ENCODE measurements at regions not wholly inside any gene's neighbourhood (a gene's known extent, or its start where the extent isn't known, plus 50 kb on each side); places are given as distances from the start of the nearest gene placed in this dataset.
"Not testable (repeated sequence)": the region's sequence is repeated elsewhere in the genome, so short reads cannot be mapped to it uniquely, and the experiment has no call there.

DNA sequence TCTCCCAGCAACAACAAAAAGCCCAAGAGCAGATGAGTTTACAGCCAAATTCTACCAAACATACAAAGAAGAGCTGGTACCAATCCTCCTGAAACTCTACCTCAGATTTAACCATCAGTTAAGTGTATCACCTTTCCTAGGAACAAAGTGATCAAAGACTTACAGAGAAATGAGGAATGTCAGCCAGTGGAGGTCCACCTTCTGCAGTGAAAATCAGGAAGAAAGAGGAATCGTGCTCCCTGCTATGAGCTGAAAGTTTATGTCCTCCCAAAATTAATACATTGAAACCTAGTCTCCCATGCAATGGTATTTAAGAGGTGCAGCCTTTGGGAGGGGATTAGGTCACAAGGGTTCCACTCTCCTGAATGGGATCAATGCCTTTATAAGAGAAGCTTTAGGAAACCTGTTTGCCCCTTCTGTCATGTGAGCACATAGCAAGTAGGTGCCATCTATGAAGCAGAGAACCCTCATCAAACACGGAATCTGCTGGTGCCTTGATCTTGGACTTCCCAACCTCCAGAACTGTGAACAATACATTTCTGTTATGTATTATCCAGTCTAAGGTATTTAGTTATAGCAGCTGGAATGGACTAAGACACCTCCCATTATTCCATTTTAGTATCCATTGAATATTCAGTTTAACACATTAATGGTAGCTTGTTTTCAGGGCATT is 139.0 kb upstream of the FZD8 start:
- DNase-seq (no peak), ATAC-seq (no peak)
- Histone ChIP-seq H3K36me3 (ENCODE audit: control insufficient read depth, insufficient read depth, low read length) (no peaks in the 10 kb centered on the region), H3K27me3 (ENCODE audit: control insufficient read depth, insufficient read depth, low read length) (no peaks in the 10 kb centered on the region), H3K9me3 (ENCODE audit: control insufficient read depth, insufficient read depth, low read length) (peaks cover 2% of the 10 kb centered on the region), H3K4me1 (ENCODE audit: control insufficient read depth, insufficient read depth, low read length) (no peaks in the 10 kb centered on the region), H3K27ac (ENCODE audit: low read length) (no peak overlapping the region), H3K4me3 (ENCODE audit: low read length) (no peak overlapping the region)
- no CpG with 5 or more reads among the region's 2 CpGs for WGBS (ENCODE audit: insufficient coverage)
- Mint-ChIP-seq H3K9me3 (peaks cover 2 to 4% of the 10 kb centered on the region in 2 donors), H3K27ac (no peak overlapping the region), H3K36me3 (no peaks in the 10 kb centered on the region), H3K4me3 (no peak overlapping the region), H3K27me3 (ENCODE audit: low read depth in 2 of 2) (no peaks in the 10 kb centered on the region), H3K4me1 (no peaks in the 10 kb centered on the region)
- TF ChIP-seq, protein P1, sequence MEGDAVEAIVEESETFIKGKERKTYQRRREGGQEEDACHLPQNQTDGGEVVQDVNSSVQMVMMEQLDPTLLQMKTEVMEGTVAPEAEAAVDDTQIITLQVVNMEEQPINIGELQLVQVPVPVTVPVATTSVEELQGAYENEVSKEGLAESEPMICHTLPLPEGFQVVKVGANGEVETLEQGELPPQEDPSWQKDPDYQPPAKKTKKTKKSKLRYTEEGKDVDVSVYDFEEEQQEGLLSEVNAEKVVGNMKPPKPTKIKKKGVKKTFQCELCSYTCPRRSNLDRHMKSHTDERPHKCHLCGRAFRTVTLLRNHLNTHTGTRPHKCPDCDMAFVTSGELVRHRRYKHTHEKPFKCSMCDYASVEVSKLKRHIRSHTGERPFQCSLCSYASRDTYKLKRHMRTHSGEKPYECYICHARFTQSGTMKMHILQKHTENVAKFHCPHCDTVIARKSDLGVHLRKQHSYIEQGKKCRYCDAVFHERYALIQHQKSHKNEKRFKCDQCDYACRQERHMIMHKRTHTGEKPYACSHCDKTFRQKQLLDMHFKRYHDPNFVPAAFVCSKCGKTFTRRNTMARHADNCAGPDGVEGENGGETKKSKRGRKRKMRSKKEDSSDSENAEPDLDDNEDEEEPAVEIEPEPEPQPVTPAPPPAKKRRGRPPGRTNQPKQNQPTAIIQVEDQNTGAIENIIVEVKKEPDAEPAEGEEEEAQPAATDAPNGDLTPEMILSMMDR (IDR thresholded peaks at IDR 0.05), result no peak
- intact Hi-C loops (cut with micrococcal nuclease), result loop anchor here (10.0 kb wide), 1 partner anchor 56 kb away; no protein-coding TSS in a partner anchor

DNA sequence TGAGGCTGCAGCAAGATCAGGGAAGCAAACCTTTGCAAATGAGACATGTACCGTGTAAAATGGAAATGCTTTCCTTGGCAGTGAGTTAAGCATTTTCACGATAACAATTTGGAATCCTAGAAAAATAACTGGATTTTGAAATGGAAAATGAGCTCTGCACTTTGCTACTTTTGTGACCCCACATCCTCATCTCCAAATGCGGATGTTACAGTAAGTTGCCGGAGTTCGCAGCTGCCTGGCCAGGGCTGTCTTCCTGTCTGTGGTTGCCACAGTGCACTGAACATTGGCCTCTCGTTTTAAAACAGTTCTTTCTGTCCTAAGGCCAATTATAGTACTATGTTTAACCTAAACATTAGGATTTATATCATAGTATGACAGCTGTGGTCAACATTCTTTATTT is 136.2 kb upstream of the FZD8 start:
- Histone ChIP-seq H3K27me3 (ENCODE audit: control insufficient read depth, insufficient read depth, low read length) (no peaks in the 10 kb centered on the region), H3K36me3 (ENCODE audit: control insufficient read depth, insufficient read depth, low read length) (no peaks in the 10 kb centered on the region), H3K4me1 (ENCODE audit: control insufficient read depth, insufficient read depth, low read length) (no peaks in the 10 kb centered on the region), H3K9me3 (ENCODE audit: control insufficient read depth, insufficient read depth, low read length) (no peaks in the 10 kb centered on the region), H3K27ac (ENCODE audit: low read length) (no peak overlapping the region), H3K4me3 (ENCODE audit: low read length) (no peak overlapping the region)
- WGBS (ENCODE audit: insufficient coverage), result 2% methylated on average over 6 of the region's 6 CpGs
- intact Hi-C loops (cut with micrococcal nuclease), result no loop called here
- H3K9me3 Mint-ChIP-seq, result peaks cover 0 to 3% of the 10 kb centered on the region in 2 donors
- no peaks in the 10 kb centered on the region for H3K36me3 Mint-ChIP-seq
- H3K27ac Mint-ChIP-seq, result no peak overlapping the region
- H3K4me3 Mint-ChIP-seq, result no peak overlapping the region
- TF ChIP-seq, protein P1 (IDR thresholded peaks at IDR 0.05), result no peak
- no peaks in the 10 kb centered on the region for H3K27me3 Mint-ChIP-seq (ENCODE audit: low read depth in 2 of 2)
- ATAC-seq, result no peak
- no peak for DNase-seq
- H3K4me1 Mint-ChIP-seq, result no peaks in the 10 kb centered on the region

DNA sequence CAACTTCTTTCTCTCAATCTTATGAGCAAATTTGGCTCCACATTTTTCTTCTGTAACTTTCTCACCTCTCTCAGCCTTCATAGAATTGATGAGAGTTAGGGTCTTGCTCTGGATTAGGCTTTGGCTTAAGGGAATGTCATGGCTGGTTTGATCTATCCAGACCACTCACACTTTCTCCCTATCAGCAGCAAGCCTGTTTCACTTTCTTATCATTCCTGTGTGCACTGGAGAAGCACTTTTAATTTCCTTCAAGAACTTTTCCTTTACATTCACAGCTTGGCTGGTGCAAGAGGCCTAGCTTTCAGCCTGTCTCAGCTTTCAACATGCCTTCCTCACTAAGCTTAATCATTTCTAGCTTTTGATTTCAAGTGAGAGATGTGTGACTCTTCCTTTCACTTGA is 134.5 kb upstream of the FZD8 start:
- not testable (repeated sequence) for H3K27me3 Mint-ChIP-seq (ENCODE audit: low read depth in 2 of 2); H3K27ac ChIP-seq (ENCODE audit: low read length)

DNA sequence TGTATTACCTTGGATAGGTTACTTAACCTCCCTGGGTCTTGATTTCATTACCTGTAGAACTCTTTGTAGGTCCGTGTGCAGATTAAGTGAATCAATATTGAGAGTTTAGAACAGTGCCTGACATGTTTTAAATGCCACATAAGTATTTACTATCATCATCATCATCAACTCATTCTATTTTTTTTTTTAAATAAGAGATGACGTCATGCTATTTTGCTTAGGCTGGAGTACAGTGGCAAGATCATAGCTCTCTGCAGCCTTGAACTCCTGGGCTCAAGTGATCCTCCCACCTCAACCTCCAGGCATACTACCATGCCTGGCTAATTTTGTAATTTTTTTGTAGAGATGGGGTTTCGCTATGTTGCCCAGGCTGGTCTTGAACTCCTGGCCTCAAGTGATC is 132.0 kb upstream of the FZD8 start:
- H3K27ac Mint-ChIP-seq, result no peak overlapping the region
- peaks cover 3 to 4% of the 10 kb centered on the region in 2 donors for H3K9me3 Mint-ChIP-seq
- intact Hi-C loops (cut with micrococcal nuclease), result no loop called here
- no peaks in the 10 kb centered on the region for H3K4me1 ChIP-seq (ENCODE audit: control insufficient read depth, insufficient read depth, low read length)
- H3K27me3 ChIP-seq (ENCODE audit: control insufficient read depth, insufficient read depth, low read length), result no peaks in the 10 kb centered on the region
- H3K27me3 Mint-ChIP-seq (ENCODE audit: low read depth in 2 of 2), result no peaks in the 10 kb centered on the region
- H3K9me3 ChIP-seq (ENCODE audit: control insufficient read depth, insufficient read depth, low read length), result no peaks in the 10 kb centered on the region
- H3K36me3 Mint-ChIP-seq, result no peaks in the 10 kb centered on the region
- TF ChIP-seq, protein P1 (IDR thresholded peaks at IDR 0.05), result no peak
- DNase-seq, result no peak
- 93% methylated on average over 3 of the region's 3 CpGs for WGBS (ENCODE audit: insufficient coverage)
- H3K27ac ChIP-seq (ENCODE audit: low read length), result no peak overlapping the region
- no peaks in the 10 kb centered on the region for H3K4me1 Mint-ChIP-seq
- no peak overlapping the region for H3K4me3 Mint-ChIP-seq
- H3K36me3 ChIP-seq (ENCODE audit: control insufficient read depth, insufficient read depth, low read length), result no peaks in the 10 kb centered on the region
- no peak overlapping the region for H3K4me3 ChIP-seq (ENCODE audit: low read length)
- no peak for ATAC-seq

More for the DNA sequence above, 134.5 kb upstream of the FZD8 start:
- H3K36me3 ChIP-seq (ENCODE audit: control insufficient read depth, insufficient read depth, low read length); H3K4me3 ChIP-seq (ENCODE audit: low read length); H3K36me3 Mint-ChIP-seq; intact Hi-C loops (cut with micrococcal nuclease); H3K4me1 Mint-ChIP-seq; H3K4me3 Mint-ChIP-seq; ATAC-seq; H3K4me1 ChIP-seq (ENCODE audit: control insufficient read depth, insufficient read depth, low read length); DNase-seq; H3K9me3 ChIP-seq (ENCODE audit: control insufficient read depth, insufficient read depth, low read length); H3K27me3 ChIP-seq (ENCODE audit: control insufficient read depth, insufficient read depth, low read length); H3K27ac Mint-ChIP-seq; H3K9me3 Mint-ChIP-seq: not testable (repeated sequence)

Measured in natural killer cell (primary cell).